ENCODE measurements at regions not wholly inside any gene's neighbourhood (a gene's known extent, or its start where the extent isn't known, plus 50 kb on each side); places are given as distances from the start of the nearest gene placed in this dataset.

DNA sequence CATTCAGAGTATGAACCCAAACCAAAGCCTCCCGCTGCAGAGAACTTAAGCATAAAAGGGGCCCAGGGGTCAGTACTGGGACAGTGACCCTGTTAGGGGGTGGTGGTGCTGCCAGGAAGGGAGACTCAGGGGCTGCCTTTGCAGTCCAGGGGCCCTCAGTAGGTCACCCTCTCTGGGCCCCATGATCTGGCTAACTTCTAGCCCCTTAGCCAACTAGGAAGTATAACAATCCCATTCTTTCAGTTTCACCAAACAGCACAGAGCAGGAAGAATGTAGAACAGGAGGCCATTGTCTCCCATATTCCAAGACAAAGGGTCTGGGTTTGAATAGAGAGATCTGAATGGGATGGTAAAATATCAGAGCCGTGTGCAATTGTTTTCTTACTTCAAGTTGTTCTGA is 378.6 kb upstream of the C16orf82 start:
- DNase-seq (no peak), ATAC-seq (no peak)
- H3K4me3 Mint-ChIP-seq: no peak overlapping the region
- H3K36me3 Mint-ChIP-seq (ENCODE audit: low read depth): no peaks in the 10 kb centered on the region
- H3K4me1 Mint-ChIP-seq: no peaks in the 10 kb centered on the region
- H3K27me3 Mint-ChIP-seq: peaks cover 11% of the 10 kb centered on the region
- H3K9me3 ChIP-seq (ENCODE audit: control insufficient read depth, low read length, poor library complexity, severe bottlenecking): no peaks in the 10 kb centered on the region
- H3K27ac Mint-ChIP-seq: no peak overlapping the region

GRCh38 chr16:26688699-26689098 is 378.0 kb upstream of the C16orf82 start:
- Mint-ChIP-seq H3K27me3 (peaks cover 11% of the 10 kb centered on the region), H3K27ac (no peak overlapping the region), H3K36me3 (ENCODE audit: low read depth) (no peaks in the 10 kb centered on the region), H3K4me3 (no peak overlapping the region), H3K4me1 (no peaks in the 10 kb centered on the region)
- no peak for DNase-seq
- no peak for ATAC-seq
- H3K9me3 ChIP-seq (ENCODE audit: control insufficient read depth, low read length, poor library complexity, severe bottlenecking): no peaks in the 10 kb centered on the region

- Mint-ChIP-seq H3K36me3 (ENCODE audit: low read depth) (no peaks in the 10 kb centered on the region), H3K4me3 (no peak overlapping the region), H3K4me1 (no peaks in the 10 kb centered on the region), H3K27ac (no peak overlapping the region), H3K27me3 (peaks cover 10% of the 10 kb centered on the region)
- DNase-seq (no peak), ATAC-seq (no peak)
- H3K9me3 ChIP-seq (ENCODE audit: control insufficient read depth, low read length, poor library complexity, severe bottlenecking): no peaks in the 10 kb centered on the region
Measured at GRCh38 chr16:26692658-26693057, 374.1 kb upstream of the C16orf82 start.

- DNase-seq: no peak
- peaks cover 12% of the 10 kb centered on the region for H3K27me3 Mint-ChIP-seq
- H3K4me3 Mint-ChIP-seq: no peak overlapping the region
- H3K4me1 Mint-ChIP-seq: no peaks in the 10 kb centered on the region
- no peaks in the 10 kb centered on the region for H3K9me3 ChIP-seq (ENCODE audit: control insufficient read depth, low read length, poor library complexity, severe bottlenecking)
- no peak for ATAC-seq
- H3K27ac Mint-ChIP-seq: no peak overlapping the region
- no peaks in the 10 kb centered on the region for H3K36me3 Mint-ChIP-seq (ENCODE audit: low read depth)
Measured at GRCh38 chr16:26697807-26698206, 368.9 kb upstream of the C16orf82 start.

DNA sequence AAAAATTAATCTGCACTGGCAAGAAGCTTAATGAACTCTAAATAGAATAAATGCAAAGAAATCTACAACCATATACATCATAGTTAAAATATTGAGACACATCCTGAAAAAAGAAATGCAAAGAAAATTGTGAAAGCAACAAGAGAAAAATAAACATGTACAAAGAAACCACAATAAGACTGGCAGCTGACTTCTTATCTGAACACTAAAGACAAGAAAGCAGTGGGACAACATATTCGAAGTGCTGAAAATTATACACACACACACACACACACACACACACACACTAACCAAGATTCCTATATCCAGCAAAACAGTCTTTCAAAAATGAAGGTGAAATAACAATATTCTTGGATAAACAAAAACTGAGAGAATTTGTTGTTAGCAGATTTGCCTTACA is 366.5 kb upstream of the C16orf82 start:
- no peaks in the 10 kb centered on the region for H3K9me3 ChIP-seq (ENCODE audit: control insufficient read depth, low read length, poor library complexity, severe bottlenecking)
- Mint-ChIP-seq H3K27me3 (peaks cover 8% of the 10 kb centered on the region), H3K4me1 (no peaks in the 10 kb centered on the region), H3K36me3 (ENCODE audit: low read depth) (no peaks in the 10 kb centered on the region), H3K27ac (no peak overlapping the region), H3K4me3 (no peak overlapping the region)
- ATAC-seq (no peak), DNase-seq (no peak)

DNA sequence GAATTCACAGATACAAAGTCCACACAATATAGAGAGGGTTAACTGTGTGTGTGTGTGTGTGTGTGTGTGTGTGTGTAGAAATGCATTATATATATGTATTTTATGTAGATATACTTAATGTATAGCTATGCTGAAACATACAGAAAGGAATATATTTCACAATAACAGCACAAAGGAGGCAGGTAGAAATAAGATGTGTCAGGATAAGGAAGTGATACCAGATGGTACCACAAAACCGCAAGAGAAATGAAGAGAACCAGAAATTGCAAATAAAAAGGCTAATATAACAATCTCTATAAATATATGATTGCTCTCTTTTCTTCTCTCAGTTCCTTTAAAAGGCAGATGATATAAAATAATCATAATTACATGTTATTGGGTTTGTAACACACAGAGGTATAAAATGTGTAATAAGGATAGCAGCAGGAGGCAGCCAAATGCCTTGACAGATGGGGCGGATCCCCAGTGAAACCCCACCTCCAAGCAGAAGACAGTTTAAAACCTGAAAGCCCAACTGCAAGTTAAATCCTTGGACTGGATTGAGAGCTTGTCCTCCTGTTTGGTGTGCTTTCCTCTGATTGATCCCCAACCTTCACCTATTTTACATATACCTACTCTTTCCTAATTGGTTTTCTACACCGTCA is 365.4 kb upstream of the C16orf82 start:
- H3K27ac Mint-ChIP-seq: no peak overlapping the region
- DNase-seq (no peak), ATAC-seq (no peak)
- H3K4me1 Mint-ChIP-seq: no peaks in the 10 kb centered on the region
- H3K36me3 Mint-ChIP-seq (ENCODE audit: low read depth): no peaks in the 10 kb centered on the region
- peaks cover 10% of the 10 kb centered on the region for H3K27me3 Mint-ChIP-seq
- no peaks in the 10 kb centered on the region for H3K9me3 ChIP-seq (ENCODE audit: control insufficient read depth, low read length, poor library complexity, severe bottlenecking)
- H3K4me3 Mint-ChIP-seq: no peak overlapping the region

GRCh38 chr16:26705346-26705745 is 361.4 kb upstream of the C16orf82 start:
- H3K9me3 ChIP-seq (ENCODE audit: control insufficient read depth, low read length, poor library complexity, severe bottlenecking): no peaks in the 10 kb centered on the region
- Mint-ChIP-seq H3K36me3 (ENCODE audit: low read depth) (no peaks in the 10 kb centered on the region), H3K4me1 (no peaks in the 10 kb centered on the region), H3K27ac (no peak overlapping the region), H3K4me3 (no peak overlapping the region), H3K27me3 (peaks cover 18% of the 10 kb centered on the region)
- DNase-seq: no peak
- ATAC-seq: no peak

DNA sequence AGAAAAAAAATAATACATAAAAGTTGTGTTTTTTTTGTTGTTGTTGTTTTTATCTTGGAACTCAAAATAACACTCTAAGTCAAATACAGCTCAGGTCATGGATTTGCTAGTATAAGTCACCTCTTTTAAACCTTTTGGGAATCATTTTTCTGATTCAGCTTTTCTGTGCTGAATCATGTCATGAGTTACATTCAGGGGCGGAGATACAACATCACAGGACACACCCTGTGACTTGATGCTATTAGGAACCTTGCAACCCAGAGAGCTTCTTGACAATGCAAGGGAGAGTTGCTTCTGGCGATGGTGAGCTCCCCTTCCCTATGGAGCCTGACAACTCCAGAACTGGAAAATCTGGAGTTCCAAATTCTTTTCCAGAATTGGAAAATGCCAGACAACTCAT is 358.3 kb upstream of the C16orf82 start:
- ATAC-seq (no peak), DNase-seq (no peak)
- no peaks in the 10 kb centered on the region for H3K9me3 ChIP-seq (ENCODE audit: control insufficient read depth, low read length, poor library complexity, severe bottlenecking)
- H3K36me3 Mint-ChIP-seq (ENCODE audit: low read depth): no peaks in the 10 kb centered on the region
- no peak overlapping the region for H3K4me3 Mint-ChIP-seq
- H3K27ac Mint-ChIP-seq: no peak overlapping the region
- H3K4me1 Mint-ChIP-seq: no peaks in the 10 kb centered on the region
- H3K27me3 Mint-ChIP-seq: peaks cover 10% of the 10 kb centered on the region

GRCh38 chr16:26709175-26709574 is 357.6 kb upstream of the C16orf82 start:
- H3K4me3 Mint-ChIP-seq: peak overlapping the region; percentile 13
- no peaks in the 10 kb centered on the region for H3K4me1 Mint-ChIP-seq
- ATAC-seq: no peak

GRCh38 chr16:26709754-26710153 is 357.0 kb upstream of the C16orf82 start:
- H3K27ac Mint-ChIP-seq: no peak overlapping the region
- H3K4me3 Mint-ChIP-seq: no peak overlapping the region
- no peaks in the 10 kb centered on the region for H3K36me3 Mint-ChIP-seq (ENCODE audit: low read depth)

More at GRCh38 chr16:26709175-26709574, 357.6 kb upstream of the C16orf82 start:
- no peak overlapping the region for H3K27ac Mint-ChIP-seq
- H3K36me3 Mint-ChIP-seq (ENCODE audit: low read depth): no peaks in the 10 kb centered on the region
- no peaks in the 10 kb centered on the region for H3K9me3 ChIP-seq (ENCODE audit: control insufficient read depth, low read length, poor library complexity, severe bottlenecking)
- no peak for DNase-seq
- H3K27me3 Mint-ChIP-seq: peaks cover 10% of the 10 kb centered on the region

GRCh38 chr16:26710450-26710849 is 356.3 kb upstream of the C16orf82 start:
- Mint-ChIP-seq H3K27ac (no peak overlapping the region), H3K4me3 (no peak overlapping the region), H3K36me3 (ENCODE audit: low read depth) (no peaks in the 10 kb centered on the region), H3K27me3 (peaks cover 10% of the 10 kb centered on the region), H3K4me1 (no peaks in the 10 kb centered on the region)
- H3K9me3 ChIP-seq (ENCODE audit: control insufficient read depth, low read length, poor library complexity, severe bottlenecking): no peaks in the 10 kb centered on the region
- no peak for DNase-seq
- no peak for ATAC-seq

More at GRCh38 chr16:26709754-26710153, 357.0 kb upstream of the C16orf82 start:
- DNase-seq (no peak), ATAC-seq (no peak)
- Mint-ChIP-seq H3K4me1 (no peaks in the 10 kb centered on the region), H3K27me3 (peaks cover 10% of the 10 kb centered on the region)
- no peaks in the 10 kb centered on the region for H3K9me3 ChIP-seq (ENCODE audit: control insufficient read depth, low read length, poor library complexity, severe bottlenecking)

DNA sequence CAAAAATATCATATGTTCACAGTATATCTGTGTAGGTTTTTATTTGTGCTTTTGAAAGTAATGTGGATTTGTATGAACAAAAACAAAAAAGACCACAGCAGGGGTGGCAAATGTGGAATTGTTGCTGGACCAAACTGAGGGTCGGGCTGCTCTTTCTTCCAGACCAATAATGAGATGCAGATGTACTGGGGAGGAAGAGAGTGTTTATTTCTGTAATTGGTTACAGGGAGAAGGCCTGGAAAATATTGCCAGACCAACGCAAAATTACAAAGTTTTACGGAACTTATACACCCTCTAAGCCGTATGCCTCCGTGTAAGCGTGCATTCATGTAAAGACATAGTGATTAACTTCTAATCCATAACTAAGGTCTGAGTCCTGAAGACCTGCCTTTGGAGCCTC is 353.9 kb upstream of the C16orf82 start:
- no peaks in the 10 kb centered on the region for H3K9me3 ChIP-seq (ENCODE audit: control insufficient read depth, low read length, poor library complexity, severe bottlenecking)
- Mint-ChIP-seq H3K4me1 (no peaks in the 10 kb centered on the region), H3K27me3 (peaks cover 7% of the 10 kb centered on the region), H3K27ac (no peak overlapping the region), H3K4me3 (no peak overlapping the region), H3K36me3 (ENCODE audit: low read depth) (no peaks in the 10 kb centered on the region)
- DNase-seq (no peak), ATAC-seq (no peak)

GRCh38 chr16:26715969-26716368 is 350.8 kb upstream of the C16orf82 start:
- H3K27me3 Mint-ChIP-seq: peaks cover 8% of the 10 kb centered on the region
- no peak for ATAC-seq
- no peak overlapping the region for H3K27ac Mint-ChIP-seq
- no peak for DNase-seq
- H3K4me1 Mint-ChIP-seq: no peaks in the 10 kb centered on the region
- no peaks in the 10 kb centered on the region for H3K36me3 Mint-ChIP-seq (ENCODE audit: low read depth)
- no peaks in the 10 kb centered on the region for H3K9me3 ChIP-seq (ENCODE audit: control insufficient read depth, low read length, poor library complexity, severe bottlenecking)
- H3K4me3 Mint-ChIP-seq: no peak overlapping the region

DNA sequence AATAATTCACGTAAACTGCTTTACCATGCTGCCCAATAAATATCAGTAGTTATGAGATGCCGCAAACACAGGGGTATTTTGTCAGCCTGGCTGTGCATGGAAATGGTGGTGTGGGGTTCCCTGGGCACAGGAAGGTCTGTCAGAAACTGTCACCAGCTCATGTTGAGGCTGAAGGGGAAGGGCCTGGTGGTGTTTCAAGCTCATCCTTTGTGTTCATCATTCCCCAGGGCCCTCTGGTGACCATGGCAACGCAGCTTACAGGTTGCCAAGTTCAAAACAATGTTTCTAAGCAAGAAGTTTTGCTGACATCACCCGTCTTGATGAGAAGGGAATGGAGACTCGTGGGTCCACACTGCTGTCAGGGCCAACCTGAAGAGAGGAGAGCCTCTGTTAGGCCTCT is 348.9 kb upstream of the C16orf82 start:
- no peak for ATAC-seq
- Mint-ChIP-seq H3K4me1 (no peaks in the 10 kb centered on the region), H3K27me3 (peaks cover 8% of the 10 kb centered on the region), H3K36me3 (ENCODE audit: low read depth) (no peaks in the 10 kb centered on the region), H3K4me3 (no peak overlapping the region), H3K27ac (no peak overlapping the region)
- DNase-seq: no peak
- no peaks in the 10 kb centered on the region for H3K9me3 ChIP-seq (ENCODE audit: control insufficient read depth, low read length, poor library complexity, severe bottlenecking)
